ENCODE measurements at regions not wholly inside any gene's neighbourhood (a gene's known extent, or its start where the extent isn't known, plus 50 kb on each side); places are given as distances from the start of the nearest gene placed in this dataset.

GRCh38 chr11:86157797-86158378, 86.7 kb upstream of the EED start:
- H3K4me1 ChIP-seq (ENCODE audit: control insufficient read depth, insufficient read depth, low read length) = no peaks in the 10 kb centered on the region
- CTCF ChIA-PET = no interaction called here
- no peak for DNase-seq (ENCODE audit: low read depth, low spot score)
- intact Hi-C loops (cut with micrococcal nuclease; ENCODE audit: unreplicated experiment) = no loop called here
- ATAC-seq = no peak
- BruUV-seq (replicated peaks) = no TSS peak
- H3K27ac ChIP-seq (ENCODE audit: low read length) = no peak overlapping the region
- TF ChIP-seq TCF7L2 (IDR thresholded peaks at IDR 0.05; ENCODE audit: low read depth, low read length) (no peak), SIN3A (IDR thresholded peaks at IDR 0.05; ENCODE audit: borderline replicate concordance, insufficient read depth, low read depth, low read length) (no peak), REST (IDR thresholded peaks at IDR 0.05; ENCODE audit: insufficient read depth in 1 of 2, low read depth in 2 of 2, low read length in 1 of 2) (no peak)
- no peak overlapping the region for H3K4me3 ChIP-seq (ENCODE audit: low read depth in 2 of 2, low read length in 2 of 2)
- POLR2A ChIA-PET = no interaction called here
- H3K36me3 ChIP-seq (ENCODE audit: control insufficient read depth, insufficient read depth, low read length) = no peaks in the 10 kb centered on the region
- H3K9me3 ChIP-seq (ENCODE audit: control insufficient read depth, insufficient read depth, low read depth, low read length) = no peaks in the 10 kb centered on the region
- in situ Hi-C loops (cut with HindIII; ENCODE audit: low pct_unique_long_range_greater_than_20kb, low sequenced_read_pairs) = no loop called here
- no peaks in the 10 kb centered on the region for H3K27me3 ChIP-seq (ENCODE audit: control insufficient read depth, insufficient read depth, low read length)

GRCh38 chr11:86156397-86156955, 87.6 kb upstream of the PICALM start:
- TF ChIP-seq REST (IDR thresholded peaks at IDR 0.05; ENCODE audit: insufficient read depth in 1 of 2, low read depth in 2 of 2, low read length in 1 of 2) = no peak
- no peak for TF ChIP-seq TCF7L2 (IDR thresholded peaks at IDR 0.05; ENCODE audit: low read depth, low read length)
- no peak for TF ChIP-seq CTCF (IDR thresholded peaks at IDR 0.05)
- no peak for TF ChIP-seq POLR2AphosphoS5 (IDR thresholded peaks at IDR 0.05; ENCODE audit: low read depth, low read length)
- no peak for TF ChIP-seq SIN3A (IDR thresholded peaks at IDR 0.05; ENCODE audit: borderline replicate concordance, insufficient read depth, low read depth, low read length)
- Histone ChIP-seq H3K27me3 (ENCODE audit: control insufficient read depth, insufficient read depth, low read length) (no peaks in the 10 kb centered on the region), H3K27ac (ENCODE audit: low read length) (no peak overlapping the region), H3K9me3 (ENCODE audit: control insufficient read depth, insufficient read depth, low read depth, low read length) (no peaks in the 10 kb centered on the region), H3K4me1 (ENCODE audit: control insufficient read depth, insufficient read depth, low read length) (no peaks in the 10 kb centered on the region), H3K4me3 (ENCODE audit: low read depth in 2 of 2, low read length in 2 of 2) (no peak overlapping the region), H3K36me3 (ENCODE audit: control insufficient read depth, insufficient read depth, low read length) (no peaks in the 10 kb centered on the region)
- DNase-seq (ENCODE audit: low read depth, low spot score) = no peak
- no TSS peak for BruUV-seq (replicated peaks)
- POLR2A ChIA-PET = interaction anchor here (0.6 kb wide), 1 partner anchor 217 kb away, joined by 3 read pairs; no protein-coding TSS in a partner anchor
- in situ Hi-C loops (cut with HindIII; ENCODE audit: low pct_unique_long_range_greater_than_20kb, low sequenced_read_pairs) = no loop called here
- ATAC-seq = no peak
- CTCF ChIA-PET = no interaction called here
- intact Hi-C loops (cut with micrococcal nuclease; ENCODE audit: unreplicated experiment) = no loop called here

All from Panc1 (cell line).